HL-60 (cell line): ENCODE measurements at regions not wholly inside any gene's neighbourhood (a gene's known extent, or its start where the extent isn't known, plus 50 kb on each side); places are given as distances from the start of the nearest gene placed in this dataset.

Experiments used
- GABPA ChIP-seq: IDR thresholded peaks from 2 replicates; pipeline ENCODE4 v1.6.1; 2012; ENCODE audit warnings: low read depth
- POLR2AphosphoS5 ChIP-seq: IDR thresholded peaks from 2 replicates; pipeline ENCODE4 v1.6.1; 2012; ENCODE audit warnings: low read depth
- SPI1 ChIP-seq: IDR thresholded peaks from 2 replicates; pipeline ENCODE4 v1.6.1; 2012; ENCODE audit warnings: low read depth, mild to moderate bottlenecking, borderline replicate concordance
- TF ChIP-seq, protein P1 (sequence below): IDR thresholded peaks from one replicate; pipeline ENCODE4 v1.5.1; 2011; ENCODE audit warnings: low read length, control low read depth, inconsistent platforms; ENCODE audit not compliant: insufficient read depth
- TF ChIP-seq, protein P2 (sequence below): IDR thresholded peaks from 2 replicates; pipeline ENCODE4 v1.6.1; 2012; ENCODE audit warnings: low read depth; ENCODE audit not compliant: insufficient replicate concordance

DNA sequence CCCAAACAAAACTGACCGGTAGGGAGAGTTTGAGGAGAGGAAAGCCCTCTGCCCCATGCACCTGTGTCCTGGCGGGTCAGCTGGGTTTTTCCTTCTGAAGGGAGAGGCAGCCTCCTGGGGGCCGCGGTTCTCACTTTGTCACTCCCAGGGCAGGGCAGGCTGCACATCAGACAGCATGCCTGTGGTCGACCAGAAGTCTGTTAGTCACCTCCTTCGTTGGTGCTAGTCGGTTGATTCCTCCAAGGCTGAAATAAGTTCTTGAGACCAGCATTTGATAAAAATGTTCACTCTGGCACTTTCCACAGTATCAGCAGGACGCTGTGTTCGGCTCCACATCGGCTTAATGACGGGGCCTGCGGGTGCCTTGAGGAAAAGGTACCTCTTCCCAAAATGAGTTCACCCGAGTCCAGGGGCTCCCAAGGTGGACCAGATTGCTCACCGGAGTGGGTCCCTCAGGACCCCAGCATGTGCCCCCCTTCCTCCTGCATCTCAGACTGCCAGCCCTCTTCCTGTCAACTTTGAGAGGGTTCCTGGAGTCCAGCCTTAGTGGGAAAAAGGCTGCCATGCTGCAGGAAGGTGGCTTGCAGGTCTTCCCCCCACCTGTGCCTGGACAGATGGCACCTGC, 373.7 kb upstream of the B3GAT1 start:
- TF ChIP-seq, protein P1, sequence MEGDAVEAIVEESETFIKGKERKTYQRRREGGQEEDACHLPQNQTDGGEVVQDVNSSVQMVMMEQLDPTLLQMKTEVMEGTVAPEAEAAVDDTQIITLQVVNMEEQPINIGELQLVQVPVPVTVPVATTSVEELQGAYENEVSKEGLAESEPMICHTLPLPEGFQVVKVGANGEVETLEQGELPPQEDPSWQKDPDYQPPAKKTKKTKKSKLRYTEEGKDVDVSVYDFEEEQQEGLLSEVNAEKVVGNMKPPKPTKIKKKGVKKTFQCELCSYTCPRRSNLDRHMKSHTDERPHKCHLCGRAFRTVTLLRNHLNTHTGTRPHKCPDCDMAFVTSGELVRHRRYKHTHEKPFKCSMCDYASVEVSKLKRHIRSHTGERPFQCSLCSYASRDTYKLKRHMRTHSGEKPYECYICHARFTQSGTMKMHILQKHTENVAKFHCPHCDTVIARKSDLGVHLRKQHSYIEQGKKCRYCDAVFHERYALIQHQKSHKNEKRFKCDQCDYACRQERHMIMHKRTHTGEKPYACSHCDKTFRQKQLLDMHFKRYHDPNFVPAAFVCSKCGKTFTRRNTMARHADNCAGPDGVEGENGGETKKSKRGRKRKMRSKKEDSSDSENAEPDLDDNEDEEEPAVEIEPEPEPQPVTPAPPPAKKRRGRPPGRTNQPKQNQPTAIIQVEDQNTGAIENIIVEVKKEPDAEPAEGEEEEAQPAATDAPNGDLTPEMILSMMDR = no peak
- TF ChIP-seq POLR2AphosphoS5 (no peak), GABPA (no peak), SPI1 (no peak)
- TF ChIP-seq, protein P2, sequence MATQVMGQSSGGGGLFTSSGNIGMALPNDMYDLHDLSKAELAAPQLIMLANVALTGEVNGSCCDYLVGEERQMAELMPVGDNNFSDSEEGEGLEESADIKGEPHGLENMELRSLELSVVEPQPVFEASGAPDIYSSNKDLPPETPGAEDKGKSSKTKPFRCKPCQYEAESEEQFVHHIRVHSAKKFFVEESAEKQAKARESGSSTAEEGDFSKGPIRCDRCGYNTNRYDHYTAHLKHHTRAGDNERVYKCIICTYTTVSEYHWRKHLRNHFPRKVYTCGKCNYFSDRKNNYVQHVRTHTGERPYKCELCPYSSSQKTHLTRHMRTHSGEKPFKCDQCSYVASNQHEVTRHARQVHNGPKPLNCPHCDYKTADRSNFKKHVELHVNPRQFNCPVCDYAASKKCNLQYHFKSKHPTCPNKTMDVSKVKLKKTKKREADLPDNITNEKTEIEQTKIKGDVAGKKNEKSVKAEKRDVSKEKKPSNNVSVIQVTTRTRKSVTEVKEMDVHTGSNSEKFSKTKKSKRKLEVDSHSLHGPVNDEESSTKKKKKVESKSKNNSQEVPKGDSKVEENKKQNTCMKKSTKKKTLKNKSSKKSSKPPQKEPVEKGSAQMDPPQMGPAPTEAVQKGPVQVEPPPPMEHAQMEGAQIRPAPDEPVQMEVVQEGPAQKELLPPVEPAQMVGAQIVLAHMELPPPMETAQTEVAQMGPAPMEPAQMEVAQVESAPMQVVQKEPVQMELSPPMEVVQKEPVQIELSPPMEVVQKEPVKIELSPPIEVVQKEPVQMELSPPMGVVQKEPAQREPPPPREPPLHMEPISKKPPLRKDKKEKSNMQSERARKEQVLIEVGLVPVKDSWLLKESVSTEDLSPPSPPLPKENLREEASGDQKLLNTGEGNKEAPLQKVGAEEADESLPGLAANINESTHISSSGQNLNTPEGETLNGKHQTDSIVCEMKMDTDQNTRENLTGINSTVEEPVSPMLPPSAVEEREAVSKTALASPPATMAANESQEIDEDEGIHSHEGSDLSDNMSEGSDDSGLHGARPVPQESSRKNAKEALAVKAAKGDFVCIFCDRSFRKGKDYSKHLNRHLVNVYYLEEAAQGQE = no peak
